GM21423 (cell line): ENCODE measurements at regions not wholly inside any gene's neighbourhood (a gene's known extent, or its start where the extent isn't known, plus 50 kb on each side); places are given as distances from the start of the nearest gene placed in this dataset.

Source experiments
- ATAC-seq: cut with Tn5 transposase; IDR thresholded peaks from one replicate; pipeline ENCODE4 v1.9.1; 2021; ENCODE audit warnings: mild to moderate bottlenecking, moderate library complexity; ENCODE audit not compliant: unreplicated experiment

DNA sequence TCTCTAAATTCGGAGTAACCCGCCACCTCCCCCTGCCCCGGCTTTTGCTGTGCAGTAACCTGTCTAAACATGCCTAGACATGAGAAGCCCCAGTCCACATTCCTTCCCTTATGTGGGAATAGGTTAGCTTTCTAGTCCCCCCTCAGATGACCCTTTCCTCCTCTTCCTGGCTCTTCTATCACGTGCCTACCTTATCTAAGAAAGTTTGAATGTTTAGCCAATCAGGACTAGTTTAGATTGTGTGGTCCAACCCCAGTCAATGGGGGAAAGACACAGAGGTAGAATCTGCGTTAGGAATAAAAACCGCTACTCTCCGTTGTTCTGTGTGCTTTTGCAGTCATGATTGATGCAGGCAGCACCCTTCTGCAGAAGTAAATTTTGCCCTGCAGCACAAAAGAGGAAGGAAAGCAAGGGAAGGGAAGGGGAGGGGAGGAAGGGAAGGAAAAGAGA, 69.0 kb upstream of the CD93 start:
- no peak for ATAC-seq

DNA sequence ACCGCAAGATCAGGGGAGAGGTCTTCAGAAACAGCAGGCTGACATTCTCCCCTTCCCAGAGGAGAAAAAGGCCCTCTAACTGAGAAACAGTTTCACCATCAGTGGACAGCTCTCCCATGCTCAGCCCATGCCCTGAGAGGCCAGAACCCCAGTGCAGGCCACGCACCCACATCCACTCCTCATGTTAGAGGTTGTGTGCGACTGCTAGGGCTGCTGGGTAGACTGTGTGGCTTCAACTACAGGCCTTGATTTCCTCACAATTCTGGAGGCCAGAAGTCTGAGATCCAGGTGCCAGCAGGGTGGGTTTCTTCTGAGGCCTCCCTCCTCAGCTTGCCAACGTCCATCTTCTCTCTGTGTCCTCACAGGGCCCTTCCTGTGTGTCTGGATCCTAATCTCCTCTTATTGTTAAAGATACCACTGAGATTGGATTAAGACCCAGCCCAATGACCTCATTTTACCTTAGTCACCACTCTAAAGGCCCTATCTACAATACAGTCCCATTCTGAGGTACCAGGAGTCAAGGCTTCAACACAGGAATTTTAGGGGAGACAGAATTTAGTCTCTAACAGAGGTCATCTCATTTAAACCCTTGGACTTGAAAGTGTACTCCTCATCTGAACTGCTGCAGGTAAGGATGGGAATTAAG, 67.7 kb upstream of the CD93 start:
- no peak for ATAC-seq

DNA sequence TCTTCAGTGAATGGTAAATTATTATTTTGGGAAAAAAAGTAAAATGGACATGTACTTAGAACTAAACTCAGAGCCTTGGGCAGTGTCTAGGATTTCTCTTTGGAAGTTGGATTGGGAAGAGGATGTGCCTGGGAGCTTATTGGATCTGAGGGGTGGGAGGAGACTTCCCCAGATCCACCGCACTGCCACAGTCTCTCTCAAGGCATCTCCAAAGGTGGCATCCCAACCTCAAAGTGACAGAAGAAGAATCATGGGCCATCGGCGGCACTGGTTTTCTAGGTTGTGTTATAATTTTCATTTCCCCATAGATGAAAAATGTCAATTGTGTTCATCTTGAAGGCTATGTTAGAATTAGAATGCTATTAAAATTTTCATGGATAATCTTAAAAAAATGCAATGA, 66.8 kb upstream of the CD93 start:
- ATAC-seq: no peak

DNA sequence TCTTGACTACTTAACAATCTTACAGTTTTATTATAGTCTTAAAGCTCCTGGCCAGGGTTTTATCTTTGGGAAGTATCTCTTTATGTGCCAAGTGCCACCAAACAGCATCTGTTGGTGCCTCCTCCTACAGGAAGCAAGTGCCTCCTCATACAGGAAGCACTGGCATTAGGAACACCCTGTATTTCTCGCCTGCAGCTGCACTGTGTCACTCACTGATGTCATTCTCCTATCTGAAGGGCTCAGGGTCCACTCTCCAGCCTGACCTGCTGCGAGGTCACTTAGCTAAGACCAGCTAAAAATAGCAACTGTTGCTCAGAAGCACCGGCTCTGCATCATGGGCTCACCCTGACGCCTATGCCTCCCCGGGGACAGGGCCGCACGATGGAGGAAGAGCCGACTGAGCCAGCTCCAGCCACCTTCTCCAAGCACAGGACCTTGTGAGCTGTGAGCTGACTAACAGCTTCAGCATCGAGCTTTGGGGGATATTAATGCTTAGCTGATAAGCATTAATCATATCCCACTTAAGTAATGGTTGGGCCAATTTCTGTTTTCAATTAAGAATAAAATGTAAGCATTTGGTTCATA, 66.3 kb upstream of the CD93 start:
- no peak for ATAC-seq

- ATAC-seq: no peak
Observed at GRCh38 chr20:23151885-23152284, 65.8 kb upstream of the CD93 start.

DNA sequence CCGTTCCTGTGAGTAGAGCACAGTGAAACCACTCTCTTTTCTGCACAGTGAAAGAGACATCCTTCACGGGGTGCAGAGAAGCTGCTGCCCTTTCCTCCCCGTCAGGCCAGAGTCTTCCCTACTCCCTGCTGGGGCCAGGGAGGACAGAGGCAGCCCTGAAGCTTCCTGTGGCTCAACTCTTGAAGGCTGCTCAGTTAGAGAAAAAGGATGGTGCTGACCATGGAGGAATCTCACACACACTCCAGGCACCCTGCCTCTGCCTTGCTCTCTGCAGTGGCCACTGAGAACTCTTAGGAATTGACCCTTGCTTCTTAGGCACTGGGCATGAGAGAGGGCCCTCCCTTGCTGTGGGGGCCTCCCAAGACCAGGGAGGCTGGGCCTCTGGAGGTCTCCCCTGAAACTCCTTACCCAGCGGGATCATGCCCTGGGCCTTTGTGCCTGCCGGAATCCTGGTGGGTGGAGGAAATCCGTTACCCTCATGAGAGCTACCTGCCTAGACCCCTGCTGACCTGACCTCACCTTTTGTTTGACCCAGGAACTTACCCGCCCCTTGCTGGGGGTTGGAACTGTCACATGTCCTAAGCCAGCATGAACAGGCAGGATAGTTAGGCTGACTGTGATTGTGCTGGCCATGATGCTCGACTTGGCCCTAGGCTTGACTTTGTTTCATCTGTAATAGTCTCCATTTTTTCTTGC, 65.0 kb upstream of the CD93 start:
- no peak for ATAC-seq

GRCh38 chr20:23150304-23151007, 64.3 kb upstream of the CD93 start:
- ATAC-seq: no peak

GRCh38 chr20:23149623-23150279, 63.6 kb upstream of the CD93 start:
- no peak for ATAC-seq

DNA sequence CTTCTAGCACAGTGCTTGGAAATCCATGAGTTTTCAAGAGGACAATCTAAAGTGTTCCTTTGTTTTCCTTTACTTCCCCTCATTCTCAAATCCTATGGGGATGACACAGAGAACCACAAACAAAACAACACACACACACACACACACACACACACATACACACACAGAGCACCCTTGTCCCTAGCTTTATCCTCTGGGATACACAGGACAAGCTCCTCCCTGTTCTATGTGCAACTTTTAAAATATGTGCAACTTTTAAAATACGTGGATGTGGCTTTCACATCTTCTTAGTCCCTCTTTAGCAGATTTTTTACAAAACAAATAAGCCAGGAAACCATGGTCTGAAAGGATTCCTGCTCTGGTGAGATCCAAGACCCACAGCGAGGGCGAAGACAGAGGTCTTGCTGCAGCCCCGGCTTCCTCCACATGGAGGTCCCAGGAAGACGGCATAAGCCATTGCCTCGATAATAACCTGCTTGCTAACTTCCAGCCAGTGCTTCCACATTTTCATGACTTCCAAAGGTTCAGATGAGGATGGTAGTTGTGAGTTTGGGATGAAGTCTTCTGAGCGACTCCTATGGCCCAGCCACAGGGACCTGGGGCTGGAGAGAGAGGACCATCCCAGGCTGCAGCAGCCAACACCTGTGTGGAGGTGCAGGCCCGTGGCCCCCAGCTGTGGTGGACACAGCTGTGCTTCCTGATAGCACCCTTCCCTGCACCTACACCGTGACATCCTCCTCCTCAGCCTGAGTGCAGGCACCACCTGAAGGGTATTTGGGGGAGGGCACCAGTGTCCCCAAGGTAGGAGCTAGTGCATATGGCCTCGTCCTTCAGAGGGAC, 62.8 kb upstream of the CD93 start:
- no peak for ATAC-seq

- peak; percentile 56 for ATAC-seq
Observed at GRCh38 chr20:23147964-23148730, 62.0 kb upstream of the CD93 start.

GRCh38 chr20:23147647-23147963, 61.5 kb upstream of the CD93 start:
- ATAC-seq: no peak

DNA sequence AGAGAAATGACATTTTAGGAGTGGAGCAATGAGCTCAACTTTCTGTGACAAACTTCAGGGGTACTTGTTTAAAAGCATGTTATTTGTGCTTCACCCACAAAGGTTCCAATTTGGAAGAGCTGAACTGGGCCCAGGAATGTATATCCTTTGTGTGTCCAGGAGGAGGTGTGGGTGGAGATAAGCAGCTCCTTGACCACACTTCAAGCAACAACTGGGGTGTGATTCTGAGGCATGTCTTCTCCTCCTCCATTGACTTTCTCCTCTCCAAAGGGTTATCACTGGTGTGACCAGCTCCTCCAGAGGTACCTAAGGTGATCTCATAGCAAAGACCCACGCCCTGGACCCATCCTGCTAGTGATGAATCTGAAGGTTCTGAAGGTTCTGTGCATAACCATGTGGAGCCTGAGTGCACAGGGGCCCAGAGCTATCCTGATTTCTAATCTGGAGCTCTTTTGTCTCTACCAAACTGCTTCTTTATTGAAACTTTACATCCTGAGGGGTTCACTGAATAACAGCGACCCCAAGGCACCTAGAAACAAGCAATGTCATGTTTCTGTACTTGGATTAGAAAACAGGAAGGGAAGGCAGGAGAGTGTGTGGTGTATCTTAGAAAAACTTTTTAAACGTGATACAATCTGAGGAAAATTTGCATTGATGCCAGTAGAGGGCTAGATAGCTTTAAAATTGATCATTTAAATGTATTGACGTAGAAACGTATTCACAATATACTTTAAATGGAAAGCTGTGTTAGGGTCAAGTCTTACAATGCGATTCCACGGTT, 60.9 kb upstream of the CD93 start:
- ATAC-seq: no peak

DNA sequence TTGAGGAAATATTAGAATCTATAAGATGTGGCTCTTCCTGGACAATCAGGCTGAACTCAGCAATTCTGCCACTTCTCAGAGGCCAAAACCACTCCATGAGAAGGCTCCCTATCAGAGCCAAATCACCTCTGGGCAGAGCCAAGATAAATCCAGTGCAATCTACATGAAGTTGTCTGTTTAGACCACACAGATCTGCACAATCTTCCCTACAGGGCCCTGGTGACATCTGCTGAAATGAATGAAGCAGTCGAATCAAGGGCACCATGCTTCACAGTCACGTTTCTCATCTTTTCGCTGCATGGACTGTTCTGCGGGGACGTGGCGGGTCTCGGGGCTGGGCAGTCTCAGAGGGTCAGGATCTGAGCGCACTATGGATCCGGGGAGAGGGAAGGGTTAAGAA, 60.1 kb upstream of the CD93 start:
- ATAC-seq: no peak

GRCh38 chr20:23145281-23145700, 59.2 kb upstream of the CD93 start:
- ATAC-seq: no peak

GRCh38 chr20:23144856-23145255, 58.7 kb upstream of the CD93 start:
- no peak for ATAC-seq

- ATAC-seq: no peak
Observed at GRCh38 chr20:23143986-23144690, 58.0 kb upstream of the CD93 start.

DNA sequence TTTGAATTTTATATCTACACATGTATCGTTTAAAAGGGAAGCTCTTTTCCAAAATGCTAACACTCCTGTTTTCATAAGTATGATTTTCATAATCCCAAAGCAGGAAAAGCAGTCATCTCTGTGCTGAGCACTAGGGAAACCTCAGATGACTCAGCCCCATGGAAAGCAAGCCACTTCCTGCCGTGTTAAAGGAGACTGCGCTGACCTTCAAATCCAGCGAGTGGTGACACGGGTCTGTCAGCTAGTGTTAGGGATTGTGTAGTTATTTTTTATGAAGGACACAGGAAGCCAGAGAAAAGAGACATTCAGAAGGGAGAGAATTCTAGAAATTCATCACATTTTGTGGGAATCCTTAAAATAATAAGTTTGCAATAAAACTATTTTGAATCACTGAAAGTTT, 57.0 kb upstream of the CD93 start:
- ATAC-seq: no peak
